ENCODE measurements at regions not wholly inside any gene's neighbourhood (a gene's known extent, or its start where the extent isn't known, plus 50 kb on each side); places are given as distances from the start of the nearest gene placed in this dataset.

GRCh38 chrX:125384867-125385266 lies 65.2 kb downstream of the TEX13C start:
- Histone ChIP-seq H3K4me1 (no peaks in the 10 kb centered on the region), H3K4me3 (no peak overlapping the region), H3K9me3 (no peaks in the 10 kb centered on the region), H3K36me3 (no peaks in the 10 kb centered on the region), H3K27me3 (no peaks in the 10 kb centered on the region), H3K27ac (no peak overlapping the region)
- intact Hi-C loops (cut with DNase I; ENCODE audit: low total_unique reads), result no loop called here
- 49 to 85% (median 67%) methylated on average over 1 of the region's 1 CpG for WGBS, 5 donors
- TF ChIP-seq POLR2A (IDR thresholded peaks at IDR 0.05) (no peak), EP300 (IDR thresholded peaks at IDR 0.05) (no peak), CTCF (IDR thresholded peaks at IDR 0.05) (no peak), POLR2AphosphoS5 (IDR thresholded peaks at IDR 0.05) (no peak)
- DNase-seq, result no peak

DNA sequence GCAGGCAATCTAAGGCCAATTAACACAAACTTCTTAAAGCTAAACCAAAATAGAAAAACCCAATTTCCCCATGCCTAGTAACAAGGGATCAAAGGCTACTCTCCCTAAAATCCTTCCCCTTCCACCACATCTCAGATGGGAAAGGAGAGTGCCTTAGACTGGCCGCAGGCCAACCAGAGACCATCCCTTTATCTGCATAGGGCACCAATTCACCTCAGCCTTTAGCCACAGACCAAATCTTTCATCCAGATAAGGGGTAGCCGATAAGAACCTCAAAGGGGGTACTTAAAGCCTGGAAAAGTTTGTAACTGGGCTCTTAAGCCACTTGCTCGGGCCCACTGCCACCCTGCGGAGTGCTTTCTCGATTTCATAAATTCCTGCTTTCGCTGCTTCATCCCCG lies 68.3 kb downstream of the TEX13C start:
- WGBS, 5 donors, result 55 to 74% (median 69%) methylated on average over 7 of the region's 7 CpGs
- no peak overlapping the region for H3K27ac ChIP-seq
- no peaks in the 10 kb centered on the region for H3K4me1 ChIP-seq
- TF ChIP-seq CTCF (IDR thresholded peaks at IDR 0.05), result no peak
- TF ChIP-seq EP300 (IDR thresholded peaks at IDR 0.05), result no peak
- TF ChIP-seq POLR2AphosphoS5 (IDR thresholded peaks at IDR 0.05), result no peak
- TF ChIP-seq POLR2A (IDR thresholded peaks at IDR 0.05), result no peak
- DNase-seq, result no peak
- H3K27me3 ChIP-seq, result no peaks in the 10 kb centered on the region
- no peaks in the 10 kb centered on the region for H3K36me3 ChIP-seq
- no peaks in the 10 kb centered on the region for H3K9me3 ChIP-seq
- intact Hi-C loops (cut with DNase I; ENCODE audit: low total_unique reads), result no loop called here
- no peak overlapping the region for H3K4me3 ChIP-seq

DNA sequence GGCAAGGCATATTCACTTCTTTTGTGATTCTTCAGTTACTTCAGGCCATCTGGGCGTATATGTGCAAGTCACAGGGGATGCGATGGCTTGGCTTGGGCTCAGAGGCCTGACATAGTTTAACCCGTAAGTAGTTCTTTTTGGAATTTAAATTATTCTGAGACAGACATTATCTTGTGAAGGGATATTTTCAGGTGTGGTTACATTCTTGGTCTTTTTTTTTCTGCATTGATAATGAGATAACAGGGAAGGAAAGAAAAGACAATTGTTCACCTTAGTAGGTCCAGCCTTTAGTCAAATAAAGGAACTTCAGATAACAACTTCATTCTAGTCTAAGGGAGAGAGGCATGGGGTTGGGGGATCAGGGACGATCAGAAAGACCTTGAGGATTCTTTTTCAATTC lies 74.8 kb downstream of the TEX13C start:
- H3K36me3 ChIP-seq, result no peaks in the 10 kb centered on the region
- no peak overlapping the region for H3K27ac ChIP-seq
- intact Hi-C loops (cut with DNase I; ENCODE audit: low total_unique reads), result no loop called here
- 59 to 80% (median 72%) methylated on average over 3 to 4 of the region's 4 CpGs for WGBS, 5 donors
- no peak for DNase-seq
- no peak for TF ChIP-seq POLR2A (IDR thresholded peaks at IDR 0.05)
- TF ChIP-seq POLR2AphosphoS5 (IDR thresholded peaks at IDR 0.05), result no peak
- no peak for TF ChIP-seq CTCF (IDR thresholded peaks at IDR 0.05)
- TF ChIP-seq EP300 (IDR thresholded peaks at IDR 0.05), result no peak
- H3K9me3 ChIP-seq, result no peaks in the 10 kb centered on the region
- no peaks in the 10 kb centered on the region for H3K27me3 ChIP-seq
- no peaks in the 10 kb centered on the region for H3K4me1 ChIP-seq
- no peak overlapping the region for H3K4me3 ChIP-seq

DNA sequence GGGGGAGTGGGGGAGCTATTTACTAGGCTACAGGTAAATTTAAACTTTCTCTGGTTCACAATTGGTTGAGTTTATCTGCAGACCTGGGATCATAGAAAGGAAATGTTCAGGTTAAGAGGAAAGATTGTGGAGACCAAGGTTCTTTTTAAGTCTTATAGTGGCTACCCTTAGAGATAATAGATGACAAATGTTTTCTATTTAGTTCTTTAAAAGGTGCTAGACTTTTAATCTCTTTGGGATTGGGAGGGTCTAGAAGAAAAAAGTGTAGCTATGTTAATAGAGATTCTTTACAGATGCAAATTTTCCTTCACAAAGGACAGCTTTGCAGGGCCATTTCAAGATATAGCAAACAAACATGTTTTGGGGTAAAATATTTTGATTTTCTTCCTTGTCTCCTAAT lies 76.0 kb downstream of the TEX13C start:
- intact Hi-C loops (cut with DNase I; ENCODE audit: low total_unique reads), result no loop called here
- no peaks in the 10 kb centered on the region for H3K9me3 ChIP-seq
- no peaks in the 10 kb centered on the region for H3K36me3 ChIP-seq
- TF ChIP-seq POLR2AphosphoS5 (IDR thresholded peaks at IDR 0.05) (no peak), CTCF (IDR thresholded peaks at IDR 0.05) (no peak), EP300 (IDR thresholded peaks at IDR 0.05) (no peak), POLR2A (IDR thresholded peaks at IDR 0.05) (no peak)
- no peaks in the 10 kb centered on the region for H3K27me3 ChIP-seq
- no peaks in the 10 kb centered on the region for H3K4me1 ChIP-seq
- DNase-seq, result no peak
- no peak overlapping the region for H3K27ac ChIP-seq
- no peak overlapping the region for H3K4me3 ChIP-seq
